ENCODE measurements at regions not wholly inside any gene's neighbourhood (a gene's known extent, or its start where the extent isn't known, plus 50 kb on each side); places are given as distances from the start of the nearest gene placed in this dataset.

- no peaks in the 10 kb centered on the region for H3K36me3 ChIP-seq (ENCODE audit: control insufficient read depth, low read length)
- no peak overlapping the region for H3K27ac ChIP-seq (ENCODE audit: low read depth, low read length)
- H3K4me3 ChIP-seq (ENCODE audit: low read length), result no peak overlapping the region
- no peaks in the 10 kb centered on the region for H3K4me1 ChIP-seq (ENCODE audit: control insufficient read depth, low read length)
- H3K79me2 ChIP-seq (ENCODE audit: control insufficient read depth, low read length), result no peaks in the 10 kb centered on the region
- no peaks in the 10 kb centered on the region for H4K20me1 ChIP-seq (ENCODE audit: control insufficient read depth, insufficient read depth, low read depth, low read length)
- H3K27me3 ChIP-seq (ENCODE audit: control insufficient read depth, low read length), result 0 out of 2 replicates have a peak, but pooled peaks cover 7% of the 10 kb centered on the region
- no peaks in the 10 kb centered on the region for H3K9me2 ChIP-seq (replicated peaks; ENCODE audit: control insufficient read depth, low read length)
- H3K9me3 ChIP-seq (ENCODE audit: control insufficient read depth, insufficient read depth, low read length), result no peaks in the 10 kb centered on the region
- no peak overlapping the region for H3K4me2 ChIP-seq (ENCODE audit: low read length)
- no peak for TF ChIP-seq CTCF (IDR thresholded peaks at IDR 0.05; ENCODE audit: low read depth, low read length, poor library complexity, severe bottlenecking)
- TF ChIP-seq EZH2phosphoT487 (IDR thresholded peaks at IDR 0.05; ENCODE audit: borderline replicate concordance, low read length), result no peak
- no peaks in the 10 kb centered on the region for H3F3A ChIP-seq (ENCODE audit: control insufficient read depth, insufficient read depth)
These were observed 52.7 kb upstream of the ODC1 start for GRCh38 chr2:10500601-10501361.

- H4K20me1 ChIP-seq (ENCODE audit: control insufficient read depth, insufficient read depth, low read depth, low read length), result no peaks in the 10 kb centered on the region
- H3K27ac ChIP-seq (ENCODE audit: low read depth, low read length), result no peak overlapping the region
- H3K4me3 ChIP-seq (ENCODE audit: low read length), result no peak overlapping the region
- no peaks in the 10 kb centered on the region for H3K79me2 ChIP-seq (ENCODE audit: control insufficient read depth, low read length)
- H3K4me1 ChIP-seq (ENCODE audit: control insufficient read depth, low read length), result no peaks in the 10 kb centered on the region
- no peak overlapping the region for H3K4me2 ChIP-seq (ENCODE audit: low read length)
- no peaks in the 10 kb centered on the region for H3K9me2 ChIP-seq (replicated peaks; ENCODE audit: control insufficient read depth, low read length)
- TF ChIP-seq EZH2phosphoT487 (IDR thresholded peaks at IDR 0.05; ENCODE audit: borderline replicate concordance, low read length) (no peak), CTCF (IDR thresholded peaks at IDR 0.05; ENCODE audit: low read depth, low read length, poor library complexity, severe bottlenecking) (no peak)
- H3F3A ChIP-seq (ENCODE audit: control insufficient read depth, insufficient read depth), result no peaks in the 10 kb centered on the region
- 0 out of 2 replicates have a peak, but pooled peaks cover 7% of the 10 kb centered on the region for H3K27me3 ChIP-seq (ENCODE audit: control insufficient read depth, low read length)
- H3K9me3 ChIP-seq (ENCODE audit: control insufficient read depth, insufficient read depth, low read length), result no peaks in the 10 kb centered on the region
- no peaks in the 10 kb centered on the region for H3K36me3 ChIP-seq (ENCODE audit: control insufficient read depth, low read length)
These were observed 51.9 kb upstream of the ODC1 start for GRCh38 chr2:10499911-10500521.

- Histone ChIP-seq H3K79me2 (ENCODE audit: control insufficient read depth, low read length) (no peaks in the 10 kb centered on the region), H3K4me3 (ENCODE audit: low read length) (no peak overlapping the region), H3K9me2 (replicated peaks; ENCODE audit: control insufficient read depth, low read length) (no peaks in the 10 kb centered on the region), H3K27ac (ENCODE audit: low read depth, low read length) (no peak overlapping the region), H4K20me1 (ENCODE audit: control insufficient read depth, insufficient read depth, low read depth, low read length) (no peaks in the 10 kb centered on the region), H3K27me3 (ENCODE audit: control insufficient read depth, low read length) (0 out of 2 replicates have a peak, but pooled peaks cover 7% of the 10 kb centered on the region), H3K4me2 (ENCODE audit: low read length) (no peak overlapping the region), H3F3A (ENCODE audit: control insufficient read depth, insufficient read depth) (no peaks in the 10 kb centered on the region), H3K9me3 (ENCODE audit: control insufficient read depth, insufficient read depth, low read length) (no peaks in the 10 kb centered on the region), H3K36me3 (ENCODE audit: control insufficient read depth, low read length) (no peaks in the 10 kb centered on the region), H3K4me1 (ENCODE audit: control insufficient read depth, low read length) (no peaks in the 10 kb centered on the region)
- TF ChIP-seq EZH2phosphoT487 (IDR thresholded peaks at IDR 0.05; ENCODE audit: borderline replicate concordance, low read length), result no peak
- TF ChIP-seq CTCF (IDR thresholded peaks at IDR 0.05; ENCODE audit: low read depth, low read length, poor library complexity, severe bottlenecking), result no peak
These were observed 51.3 kb upstream of the ODC1 start for GRCh38 chr2:10499275-10499907.

Data from DOHH2 (cell line).